ENCODE measurements at regions not wholly inside any gene's neighbourhood (a gene's known extent, or its start where the extent isn't known, plus 50 kb on each side); places are given as distances from the start of the nearest gene placed in this dataset.

GRCh38 chr6:65803186-65803585 is 96.2 kb upstream of the EYS start:
- H3K4me2 ChIP-seq = no peak overlapping the region
- no peaks in the 10 kb centered on the region for H3K9me2 ChIP-seq (ENCODE audit: insufficient read depth)
- H3K9me3 ChIP-seq (ENCODE audit: insufficient read depth, low read depth) = no peaks in the 10 kb centered on the region
- TF ChIP-seq, protein P1, sequence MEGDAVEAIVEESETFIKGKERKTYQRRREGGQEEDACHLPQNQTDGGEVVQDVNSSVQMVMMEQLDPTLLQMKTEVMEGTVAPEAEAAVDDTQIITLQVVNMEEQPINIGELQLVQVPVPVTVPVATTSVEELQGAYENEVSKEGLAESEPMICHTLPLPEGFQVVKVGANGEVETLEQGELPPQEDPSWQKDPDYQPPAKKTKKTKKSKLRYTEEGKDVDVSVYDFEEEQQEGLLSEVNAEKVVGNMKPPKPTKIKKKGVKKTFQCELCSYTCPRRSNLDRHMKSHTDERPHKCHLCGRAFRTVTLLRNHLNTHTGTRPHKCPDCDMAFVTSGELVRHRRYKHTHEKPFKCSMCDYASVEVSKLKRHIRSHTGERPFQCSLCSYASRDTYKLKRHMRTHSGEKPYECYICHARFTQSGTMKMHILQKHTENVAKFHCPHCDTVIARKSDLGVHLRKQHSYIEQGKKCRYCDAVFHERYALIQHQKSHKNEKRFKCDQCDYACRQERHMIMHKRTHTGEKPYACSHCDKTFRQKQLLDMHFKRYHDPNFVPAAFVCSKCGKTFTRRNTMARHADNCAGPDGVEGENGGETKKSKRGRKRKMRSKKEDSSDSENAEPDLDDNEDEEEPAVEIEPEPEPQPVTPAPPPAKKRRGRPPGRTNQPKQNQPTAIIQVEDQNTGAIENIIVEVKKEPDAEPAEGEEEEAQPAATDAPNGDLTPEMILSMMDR (conservative IDR thresholded peaks at IDR 0.05) = no peak
- TF ChIP-seq EZH2 (IDR thresholded peaks at IDR 0.05; ENCODE audit: low read depth) = no peak
- H3F3A ChIP-seq (ENCODE audit: insufficient read depth, low read depth) = no peaks in the 10 kb centered on the region
- no peaks in the 10 kb centered on the region for H3K79me2 ChIP-seq (ENCODE audit: low read depth)
- H3K4me3 ChIP-seq = no peak overlapping the region
- H3K27ac ChIP-seq = no peak overlapping the region
- intact Hi-C loops (cut with micrococcal nuclease; ENCODE audit: unreplicated experiment) = no loop called here
- H4K20me1 ChIP-seq (ENCODE audit: insufficient read depth) = no peaks in the 10 kb centered on the region
- POLR2A ChIA-PET (ENCODE audit: unreplicated experiment) = no interaction called here
- no peaks in the 10 kb centered on the region for H3K27me3 ChIP-seq (ENCODE audit: insufficient read depth, low read depth)
- BruUV-seq (replicated peaks) = no TSS peak
- no peak for DNase-seq
- H2AFZ ChIP-seq = no peak overlapping the region
- CTCF ChIA-PET = no interaction called here
- no peaks in the 10 kb centered on the region for H3K36me3 ChIP-seq (ENCODE audit: low read depth)
- H3K4me1 ChIP-seq (replicated peaks; ENCODE audit: insufficient read depth) = no peaks in the 10 kb centered on the region

GRCh38 chr6:65799389-65799788 is 92.4 kb upstream of the EYS start:
- H4K20me1 ChIP-seq (ENCODE audit: insufficient read depth) = no peaks in the 10 kb centered on the region
- ChIA-PET POLR2A (ENCODE audit: unreplicated experiment) (no interaction called here), CTCF (no interaction called here)
- no peak for DNase-seq
- no peaks in the 10 kb centered on the region for H3K9me3 ChIP-seq (ENCODE audit: insufficient read depth, low read depth)
- H3K27ac ChIP-seq = no peak overlapping the region
- H3K9me2 ChIP-seq (ENCODE audit: insufficient read depth) = 0 out of 2 replicates have a peak, but pooled peaks cover 4% of the 10 kb centered on the region
- TF ChIP-seq, protein P1 (conservative IDR thresholded peaks at IDR 0.05) = no peak
- H3K4me3 ChIP-seq = no peak overlapping the region
- no peak overlapping the region for H3K4me2 ChIP-seq
- no peak overlapping the region for H2AFZ ChIP-seq
- no peaks in the 10 kb centered on the region for H3K36me3 ChIP-seq (ENCODE audit: low read depth)
- no peaks in the 10 kb centered on the region for H3F3A ChIP-seq (ENCODE audit: insufficient read depth, low read depth)
- BruUV-seq (replicated peaks) = no TSS peak
- H3K79me2 ChIP-seq (ENCODE audit: low read depth) = no peaks in the 10 kb centered on the region
- intact Hi-C loops (cut with micrococcal nuclease; ENCODE audit: unreplicated experiment) = no loop called here
- H3K4me1 ChIP-seq (replicated peaks; ENCODE audit: insufficient read depth) = no peaks in the 10 kb centered on the region
- no peaks in the 10 kb centered on the region for H3K27me3 ChIP-seq (ENCODE audit: insufficient read depth, low read depth)

GRCh38 chr6:65798280-65799014 is 91.4 kb upstream of the EYS start:
- ChIA-PET CTCF (no interaction called here), POLR2A (ENCODE audit: unreplicated experiment) (no interaction called here)
- no peak for DNase-seq
- Histone ChIP-seq H3K9me2 (ENCODE audit: insufficient read depth) (0 out of 2 replicates have a peak, but pooled peaks cover 4% of the 10 kb centered on the region), H2AFZ (0 out of 2 replicates have a peak overlapping the region, but pooled peaks have one; percentile 49), H3K36me3 (ENCODE audit: low read depth) (no peaks in the 10 kb centered on the region), H4K20me1 (ENCODE audit: insufficient read depth) (no peaks in the 10 kb centered on the region), H3K79me2 (ENCODE audit: low read depth) (no peaks in the 10 kb centered on the region), H3K4me2 (no peak overlapping the region), H3K27ac (no peak overlapping the region), H3F3A (ENCODE audit: insufficient read depth, low read depth) (no peaks in the 10 kb centered on the region), H3K4me1 (replicated peaks; ENCODE audit: insufficient read depth) (no peaks in the 10 kb centered on the region), H3K9me3 (ENCODE audit: insufficient read depth, low read depth) (no peaks in the 10 kb centered on the region), H3K4me3 (no peak overlapping the region), H3K27me3 (ENCODE audit: insufficient read depth, low read depth) (no peaks in the 10 kb centered on the region)
- BruUV-seq (replicated peaks) = no TSS peak
- no peak for TF ChIP-seq EZH2 (IDR thresholded peaks at IDR 0.05; ENCODE audit: low read depth)
- TF ChIP-seq, protein P1 (conservative IDR thresholded peaks at IDR 0.05) = no peak
- intact Hi-C loops (cut with micrococcal nuclease; ENCODE audit: unreplicated experiment) = no loop called here

Measured in PC-9 (cell line).